ENCODE measurements at regions not wholly inside any gene's neighbourhood (a gene's known extent, or its start where the extent isn't known, plus 50 kb on each side); places are given as distances from the start of the nearest gene placed in this dataset.

DNA sequence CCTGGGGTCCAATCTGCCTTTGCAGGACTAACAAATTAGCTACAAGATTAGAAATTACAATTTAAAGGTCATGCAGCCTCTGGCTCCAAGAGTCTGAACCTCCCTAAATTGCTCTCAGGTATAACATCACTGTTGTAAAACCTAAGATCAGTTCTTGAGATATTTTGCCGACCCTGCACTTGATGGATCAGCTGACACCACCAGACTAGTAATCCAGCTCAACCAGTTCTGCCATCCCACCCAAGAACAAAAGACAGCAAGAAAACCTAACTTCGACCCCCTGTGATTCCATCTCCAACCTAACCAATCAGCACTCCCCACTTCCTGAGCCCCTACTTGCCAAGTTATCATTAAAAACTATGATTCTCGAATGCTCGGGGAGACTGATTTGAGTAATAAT, 323.0 kb upstream of the BOD1L1 start:
- TF ChIP-seq CREB1 (IDR thresholded peaks at IDR 0.05) (no peak), CBX8 (IDR thresholded peaks at IDR 0.05; ENCODE audit: borderline replicate concordance, low read depth, low read length) (no peak)

All from H1 (cell line).